Activated gamma-delta T cell treated with Interleukin-2 at 50 U/mL for 16 hours (primary cell): ENCODE measurements at regions not wholly inside any gene's neighbourhood (a gene's known extent, or its start where the extent isn't known, plus 50 kb on each side); places are given as distances from the start of the nearest gene placed in this dataset.

Experiments used
- DNase-seq: peaks from one replicate; pipeline ENCODE4 v3.0.0-alpha.2; 2020

- no peak for DNase-seq
These were observed 91.0 kb upstream of the NEUROD1 start for GRCh38 chr2:181771356-181771755.

GRCh38 chr2:181772334-181772733 lies 92.0 kb upstream of the NEUROD1 start:
- no peak for DNase-seq

- DNase-seq: no peak
These were observed 92.5 kb upstream of the NEUROD1 start for GRCh38 chr2:181772777-181773176.

DNA sequence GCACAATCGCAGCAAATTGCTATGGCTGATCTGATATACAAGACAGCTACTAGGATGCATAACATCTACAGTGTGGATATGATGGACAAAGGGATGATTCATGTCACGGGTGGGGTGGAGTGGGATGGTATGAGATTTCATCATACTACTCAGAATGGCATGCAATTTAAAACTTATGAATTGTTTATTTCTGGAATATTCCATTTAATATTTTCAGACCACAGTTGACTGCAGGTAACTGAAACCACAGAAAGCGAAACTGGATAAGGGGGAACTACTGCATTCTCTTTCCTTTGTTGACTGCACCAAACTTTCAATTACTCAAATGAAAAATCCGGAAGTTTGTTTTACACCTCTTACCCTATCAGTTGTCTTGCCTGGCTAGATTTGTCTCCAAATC lies 94.4 kb upstream of the NEUROD1 start:
- no peak for DNase-seq

- DNase-seq: no peak
These were observed 96.0 kb upstream of the NEUROD1 start for GRCh38 chr2:181776336-181776735.

GRCh38 chr2:181777734-181778133 lies 97.4 kb upstream of the NEUROD1 start:
- DNase-seq: no peak

GRCh38 chr2:181778621-181779201 lies 98.4 kb upstream of the NEUROD1 start:
- no peak for DNase-seq

DNA sequence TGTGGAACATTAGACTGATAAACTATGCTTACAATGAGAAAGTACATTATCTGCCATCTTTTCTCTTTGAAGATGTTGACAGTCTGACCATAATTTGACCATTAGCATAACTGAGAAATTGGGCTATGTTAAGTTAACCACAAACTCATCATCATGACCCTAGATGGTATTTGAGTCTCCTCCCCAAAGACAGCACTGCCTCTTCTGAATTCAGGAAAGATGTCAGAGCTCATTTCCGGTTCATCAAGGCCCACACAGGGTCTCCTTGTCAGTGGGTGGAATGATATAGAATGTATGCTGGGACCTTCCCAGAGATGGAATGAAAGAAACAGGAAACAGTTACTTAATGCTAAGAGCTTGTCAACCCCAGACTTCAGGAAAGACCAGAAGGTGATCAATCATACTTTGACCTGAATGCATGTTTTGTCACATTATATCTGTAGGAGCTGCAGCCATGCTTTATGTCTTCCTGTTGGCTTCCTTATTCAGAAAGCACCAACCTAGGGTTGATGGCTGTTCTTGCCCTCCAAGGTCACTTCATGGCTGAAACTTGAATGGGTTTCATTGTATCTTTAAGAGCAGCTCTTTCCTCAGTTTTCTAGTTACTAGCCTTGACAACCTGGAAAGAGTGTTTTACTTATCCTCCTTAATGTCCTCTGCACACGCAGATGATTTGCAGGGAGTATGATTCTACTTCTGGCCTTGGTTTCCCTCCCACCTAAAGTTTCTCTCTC lies 99.1 kb upstream of the NEUROD1 start:
- DNase-seq: no peak

DNA sequence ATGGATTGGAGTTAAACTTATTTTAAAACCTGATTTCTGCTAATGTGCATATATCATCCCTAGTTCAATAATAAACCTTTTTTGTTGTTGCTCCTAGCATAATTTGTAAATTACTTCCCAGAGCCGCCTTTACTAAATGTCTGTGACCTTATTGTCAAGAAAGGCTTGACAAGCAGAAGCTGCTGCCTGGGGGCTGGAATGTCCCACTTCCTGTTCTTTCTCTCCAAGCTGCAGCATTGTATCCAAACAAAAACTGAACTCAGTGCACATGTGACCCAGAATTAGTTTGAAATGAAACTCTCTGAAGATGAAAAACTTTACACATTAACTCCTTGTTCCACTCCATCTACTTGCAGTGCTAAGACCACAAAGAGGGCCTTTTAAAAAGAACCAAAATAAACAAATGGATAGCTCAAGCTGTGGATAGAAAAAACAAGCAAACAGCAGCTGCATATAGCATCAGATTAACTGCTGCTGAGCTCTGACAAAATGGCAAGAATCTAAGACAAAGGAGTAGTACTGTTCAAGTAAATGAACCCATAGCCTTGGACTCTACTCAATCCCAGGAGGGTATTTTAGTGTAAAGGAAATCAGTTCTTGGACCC lies 99.8 kb upstream of the NEUROD1 start:
- DNase-seq: no peak

- DNase-seq: no peak
These were observed 100.3 kb upstream of the NEUROD1 start for GRCh38 chr2:181780657-181781056.

DNA sequence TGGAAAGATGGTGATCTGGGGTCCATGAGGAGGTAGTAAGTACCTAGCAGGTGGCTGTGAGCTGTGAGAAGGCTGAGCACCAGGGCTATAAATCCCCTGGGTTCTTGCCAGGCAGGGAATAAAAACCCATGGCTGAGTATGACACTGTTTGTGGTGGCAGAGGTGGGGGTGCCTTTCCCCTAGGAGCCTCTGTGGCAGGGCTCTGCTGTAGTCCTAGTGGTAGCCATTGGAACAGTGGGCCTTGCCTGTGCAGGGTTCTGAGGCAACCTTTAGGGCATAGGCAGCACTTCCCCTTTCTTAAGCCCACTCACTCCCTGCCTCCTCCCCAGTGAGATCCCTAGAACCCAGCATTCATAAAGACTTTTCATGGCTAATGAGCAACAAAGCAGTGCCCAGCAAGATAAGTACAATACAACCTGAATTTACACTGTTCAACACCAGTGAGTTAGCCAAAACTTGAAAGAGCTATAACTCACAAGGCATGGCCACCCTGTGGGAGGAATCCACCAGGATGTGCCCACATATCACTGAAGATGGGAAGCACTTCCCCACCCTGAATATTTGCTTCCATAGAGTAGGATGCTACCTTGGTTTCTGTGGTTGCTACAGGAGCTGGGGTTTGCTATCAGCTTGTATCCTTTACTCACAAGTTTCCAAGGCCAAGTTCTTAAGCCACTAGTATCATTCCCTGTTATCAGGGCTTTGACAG lies 100.9 kb upstream of the NEUROD1 start:
- DNase-seq: no peak

DNA sequence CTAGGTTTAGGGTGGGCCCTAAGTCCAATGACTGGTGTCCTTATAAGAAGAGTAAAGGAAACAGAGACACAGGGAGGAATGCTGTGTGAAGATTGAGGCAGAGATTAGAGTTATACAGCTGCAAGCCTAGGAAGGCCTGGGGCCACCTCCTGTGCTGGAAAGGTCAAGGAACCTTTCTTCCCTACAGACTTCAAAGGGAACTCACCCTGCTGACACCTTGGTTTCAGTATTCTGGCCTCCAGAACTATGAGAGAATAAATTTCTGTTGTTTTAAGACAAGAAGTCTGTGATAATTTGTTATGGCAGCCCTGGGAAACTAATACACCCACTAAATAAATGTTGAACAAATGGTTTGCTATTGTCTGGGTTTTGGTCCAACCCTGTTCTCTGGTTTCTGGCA lies 102.3 kb upstream of the NEUROD1 start:
- DNase-seq: no peak

DNA sequence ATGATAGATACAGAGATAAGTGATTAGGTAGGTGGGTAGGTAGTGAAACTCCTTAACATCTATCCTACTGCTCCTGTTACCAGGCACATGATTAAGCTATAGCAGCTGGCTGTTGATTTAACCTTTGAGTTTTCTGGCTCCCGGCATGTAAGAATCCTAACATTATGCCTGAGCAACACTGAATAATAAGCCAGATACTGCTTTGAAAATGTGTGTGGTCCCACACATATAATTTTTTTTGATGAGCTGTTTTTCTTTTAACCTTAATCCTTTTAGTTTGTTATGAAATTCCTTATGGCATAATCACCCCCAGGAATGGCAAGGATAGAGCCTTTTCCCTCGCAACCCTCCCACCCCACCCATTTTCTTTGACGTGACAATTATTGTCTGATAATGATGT lies 104.2 kb upstream of the NEUROD1 start:
- no peak for DNase-seq

DNA sequence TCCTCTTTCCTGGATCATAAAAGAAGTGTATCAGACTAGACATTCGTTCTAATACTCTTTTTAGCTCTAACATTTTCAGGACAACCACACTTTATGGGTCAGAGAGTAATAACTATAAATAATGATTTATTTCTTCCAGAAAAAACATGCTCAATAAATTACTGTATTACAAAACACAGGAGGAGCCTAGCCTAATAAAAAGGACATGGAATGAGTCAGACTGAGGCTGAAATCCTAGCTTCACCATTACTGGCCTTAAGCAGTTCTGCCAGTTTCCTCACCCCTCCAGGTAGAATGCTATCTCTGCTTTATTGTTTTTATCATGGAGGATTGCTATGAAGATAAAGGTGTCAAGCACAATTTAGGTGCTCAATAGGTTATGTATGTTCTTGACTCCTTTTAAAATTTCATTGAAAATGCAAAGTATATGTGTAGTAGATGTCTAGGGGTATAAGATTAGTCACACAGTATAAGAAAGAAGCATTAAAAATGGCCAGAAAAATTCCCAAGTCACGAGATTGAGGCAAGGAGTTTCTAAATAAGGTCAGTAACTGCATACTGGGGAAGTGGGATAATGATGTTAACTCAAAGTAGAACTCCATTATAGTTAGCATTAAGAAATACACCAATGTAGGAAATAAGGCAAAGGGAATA lies 105.5 kb upstream of the NEUROD1 start:
- DNase-seq: no peak

GRCh38 chr2:181786371-181787228 lies 104.9 kb upstream of the ITPRID2 start:
- DNase-seq: no peak

GRCh38 chr2:181787310-181788048 lies 104.1 kb upstream of the ITPRID2 start:
- DNase-seq: no peak

DNA sequence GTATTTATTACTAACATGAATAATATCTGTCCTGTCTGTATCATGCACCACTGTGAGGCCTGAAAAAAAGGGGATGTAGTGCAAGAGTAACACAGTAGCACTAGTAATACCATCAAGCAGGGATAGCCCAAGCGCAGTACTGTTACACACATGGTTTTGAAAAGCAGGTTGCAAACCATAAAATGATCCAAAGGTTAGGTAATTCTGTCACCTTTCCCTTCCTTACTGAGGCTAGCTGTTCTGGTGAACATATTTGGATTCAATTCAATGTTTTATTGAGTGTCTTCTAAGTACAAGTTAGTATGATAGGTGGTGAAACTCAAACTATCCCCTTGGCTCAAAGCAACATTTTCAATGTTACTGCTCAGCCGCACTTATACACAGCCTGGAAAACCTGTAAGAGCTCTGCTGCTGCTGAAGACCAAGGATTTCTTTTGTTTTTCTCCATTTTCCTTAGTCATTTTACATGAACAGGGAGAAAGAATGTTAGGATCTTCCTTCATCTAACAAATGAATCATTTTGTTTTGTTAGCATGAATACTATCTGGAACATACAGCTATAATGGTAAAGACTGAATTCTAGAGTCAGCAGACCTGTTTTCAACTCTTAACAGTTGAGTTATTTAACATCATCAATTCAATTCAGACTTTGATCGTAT lies 102.5 kb upstream of the ITPRID2 start:
- no peak for DNase-seq

DNA sequence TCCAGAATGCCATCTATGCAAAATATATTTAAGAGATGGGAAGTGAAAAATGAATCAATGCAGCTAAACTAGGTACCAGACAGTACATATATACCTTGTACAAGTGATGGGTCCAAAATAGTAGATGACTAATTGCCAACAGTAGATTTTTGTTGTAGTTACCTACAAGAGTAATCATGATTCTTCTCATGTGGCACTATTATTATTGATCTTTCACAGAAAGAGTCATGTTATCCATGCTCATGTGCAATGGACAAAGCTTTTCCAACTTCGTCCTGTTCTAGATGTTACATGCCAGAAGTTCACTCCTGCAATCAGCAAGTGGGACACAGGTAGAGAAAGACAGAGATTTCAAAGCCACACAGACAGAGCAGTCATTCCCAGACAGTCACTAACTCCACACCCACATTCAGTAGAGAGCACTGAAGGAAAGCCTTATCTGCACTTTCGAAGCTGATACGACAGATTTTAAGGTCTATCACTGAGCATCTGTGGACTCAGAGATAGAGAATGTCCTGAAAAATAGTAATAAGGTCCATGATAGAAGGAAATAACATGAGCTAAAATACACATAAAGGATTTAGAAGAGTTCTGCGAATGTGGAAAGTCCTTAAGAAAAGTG lies 101.6 kb upstream of the ITPRID2 start:
- DNase-seq: no peak

DNA sequence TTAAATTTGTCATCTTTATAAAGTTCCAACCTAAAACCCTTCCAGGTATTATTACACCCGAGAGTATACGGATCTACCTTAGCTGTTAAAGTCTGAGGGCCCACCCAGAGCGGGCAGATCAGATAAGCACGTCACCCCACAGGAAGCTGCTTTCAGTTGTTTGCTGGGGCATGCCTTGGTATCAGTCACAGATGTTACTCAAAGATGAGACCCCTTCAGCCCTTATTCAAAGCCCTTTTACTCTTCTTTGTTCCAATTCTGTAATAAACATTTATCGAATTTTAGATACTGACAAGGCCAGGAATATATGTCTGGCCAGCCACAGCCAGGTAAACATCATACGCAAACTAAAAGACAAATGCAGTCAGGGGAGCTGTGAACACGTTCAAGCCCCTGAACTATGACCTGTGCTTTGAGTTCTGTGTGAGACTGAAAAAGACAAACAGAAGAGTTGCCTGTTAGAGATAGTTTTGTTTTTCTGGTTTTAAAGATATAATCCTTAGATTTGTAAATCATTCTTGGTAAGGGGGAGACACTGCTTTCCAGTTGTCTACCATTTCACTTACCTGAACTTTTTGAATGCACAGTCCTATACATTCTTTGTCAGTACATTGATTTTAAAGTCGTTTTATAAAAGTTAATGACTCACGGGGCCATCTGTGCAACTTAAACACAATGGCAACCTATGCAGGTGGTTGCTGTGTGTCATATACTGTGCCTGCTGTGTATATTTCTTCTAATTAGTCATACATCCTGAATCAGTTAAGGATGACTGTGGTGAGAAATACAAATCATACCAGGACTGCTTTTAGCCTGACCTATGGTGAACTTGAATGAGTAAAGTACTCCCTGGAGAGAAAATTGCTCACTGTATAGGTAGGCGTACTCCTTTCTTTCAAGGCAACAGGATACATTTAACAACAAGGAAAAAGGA lies 100.5 kb upstream of the ITPRID2 start:
- DNase-seq: peak; percentile 12
